ENCODE measurements at regions not wholly inside any gene's neighbourhood (a gene's known extent, or its start where the extent isn't known, plus 50 kb on each side); places are given as distances from the start of the nearest gene placed in this dataset.
"Not testable (repeated sequence)": the region's sequence is repeated elsewhere in the genome, so short reads cannot be mapped to it uniquely, and the experiment has no call there.

DNA sequence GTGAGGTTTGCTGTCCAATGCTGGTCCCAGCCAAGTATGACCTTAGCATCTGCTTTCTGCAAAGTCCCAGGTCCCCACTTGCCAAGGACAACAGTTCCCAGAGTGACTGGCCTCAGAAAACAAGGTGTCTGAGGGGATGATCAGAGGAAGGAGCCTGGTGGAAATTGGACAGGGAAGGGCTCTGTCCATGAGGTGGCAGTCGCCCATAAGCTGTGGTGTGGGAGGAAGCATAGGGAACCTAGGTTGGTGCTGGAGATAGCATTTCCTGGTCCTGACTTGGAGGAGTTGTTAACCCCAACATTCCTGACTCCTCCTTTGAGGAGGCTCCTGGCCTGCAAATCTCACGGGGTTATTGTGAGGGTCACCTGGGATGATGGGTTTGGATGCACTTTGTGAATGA is 77.8 kb downstream of the LIMS4 start:
- DNase-seq; ATAC-seq (replicated peaks); H3K4me1 Mint-ChIP-seq; H3K36me3 Mint-ChIP-seq; H3K4me3 Mint-ChIP-seq; H3K9me3 Mint-ChIP-seq; H3K27ac Mint-ChIP-seq; H3K27me3 Mint-ChIP-seq: not testable (repeated sequence)

DNA sequence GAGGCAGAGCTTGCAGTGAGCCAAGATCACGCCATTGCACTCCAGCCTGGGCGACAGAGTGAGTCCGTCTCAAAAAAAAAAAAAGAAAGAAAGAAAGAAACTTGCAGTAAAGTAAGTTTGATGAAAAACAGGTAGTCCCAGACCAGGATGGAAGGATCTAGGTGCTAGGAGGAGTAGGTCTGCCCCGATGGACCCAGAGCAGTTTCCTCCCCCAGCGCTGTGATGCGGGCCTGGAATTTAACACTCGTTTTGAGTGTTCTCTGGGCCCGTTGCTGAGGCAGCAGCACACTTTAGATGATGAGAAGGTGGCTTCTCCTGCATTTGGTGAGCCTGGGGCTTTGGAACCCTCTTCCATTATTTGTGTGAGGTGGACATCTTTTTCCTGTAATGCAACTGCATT is 80.2 kb downstream of the LIMS4 start:
- H3K4me3 Mint-ChIP-seq; ATAC-seq (replicated peaks); H3K36me3 Mint-ChIP-seq; H3K4me1 Mint-ChIP-seq; H3K27me3 Mint-ChIP-seq; H3K27ac Mint-ChIP-seq; H3K9me3 Mint-ChIP-seq; DNase-seq: not testable (repeated sequence)

DNA sequence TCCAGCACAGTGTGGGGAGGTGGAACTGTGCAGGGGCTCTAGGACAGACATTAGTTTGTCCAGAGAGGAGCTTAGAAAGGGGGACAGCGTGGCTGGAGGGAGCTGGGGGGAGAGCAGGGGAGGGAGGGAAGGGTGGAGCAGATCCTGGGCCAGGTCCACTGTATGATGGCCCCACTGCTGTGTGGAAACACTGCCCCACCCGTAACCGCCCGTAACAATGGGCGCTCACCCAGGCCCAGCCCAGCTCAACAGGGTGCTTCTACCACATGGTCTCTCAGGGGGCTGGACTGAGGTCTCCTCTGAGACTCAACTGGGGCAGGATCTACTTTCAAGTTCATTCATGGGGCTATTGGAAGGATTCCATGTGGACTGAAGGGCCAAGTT is 81.6 kb downstream of the LIMS4 start:
- not testable (repeated sequence) for H3K4me1 Mint-ChIP-seq; ATAC-seq (replicated peaks); H3K36me3 Mint-ChIP-seq; H3K4me3 Mint-ChIP-seq; DNase-seq; H3K27me3 Mint-ChIP-seq; H3K27ac Mint-ChIP-seq; H3K9me3 Mint-ChIP-seq

DNA sequence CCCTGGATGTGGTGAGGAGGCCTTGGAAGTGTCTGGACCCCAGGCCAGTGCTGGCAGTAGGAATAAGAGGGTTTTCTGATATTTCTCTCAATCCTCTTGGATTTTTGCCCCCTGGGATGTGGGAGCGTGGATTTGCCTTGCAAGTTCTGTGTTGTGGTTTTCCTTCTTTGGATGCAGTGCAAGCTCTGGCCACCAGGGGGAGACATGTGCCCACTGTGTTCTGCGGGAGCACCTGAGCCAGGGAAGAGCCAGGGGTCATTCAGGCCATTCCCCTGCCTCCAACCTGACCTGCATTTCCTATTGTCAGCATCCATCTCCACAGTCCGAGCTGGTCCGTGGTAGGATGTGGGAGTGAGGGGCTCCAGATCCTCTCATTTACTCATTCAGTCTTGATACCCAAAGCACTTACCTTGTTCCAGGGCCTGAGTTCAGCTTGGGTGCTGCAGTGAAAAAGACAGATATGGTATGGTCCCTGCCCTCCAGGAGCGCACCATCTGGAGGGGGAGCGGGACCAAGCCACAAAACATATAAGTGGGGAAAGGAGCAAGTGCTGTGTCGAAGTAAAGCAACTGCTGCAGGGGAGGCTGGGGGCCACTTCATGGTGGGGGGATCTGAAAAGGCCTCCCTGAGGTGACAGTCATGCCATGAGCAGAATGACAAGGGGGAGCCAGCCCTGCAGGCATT is 82.1 kb downstream of the LIMS4 start:
- not testable (repeated sequence) for H3K27me3 Mint-ChIP-seq, H3K27ac Mint-ChIP-seq, H3K36me3 Mint-ChIP-seq, H3K4me3 Mint-ChIP-seq, H3K4me1 Mint-ChIP-seq, H3K9me3 Mint-ChIP-seq, DNase-seq
- ATAC-seq (replicated peaks) = peak; percentile 37 to 54

DNA sequence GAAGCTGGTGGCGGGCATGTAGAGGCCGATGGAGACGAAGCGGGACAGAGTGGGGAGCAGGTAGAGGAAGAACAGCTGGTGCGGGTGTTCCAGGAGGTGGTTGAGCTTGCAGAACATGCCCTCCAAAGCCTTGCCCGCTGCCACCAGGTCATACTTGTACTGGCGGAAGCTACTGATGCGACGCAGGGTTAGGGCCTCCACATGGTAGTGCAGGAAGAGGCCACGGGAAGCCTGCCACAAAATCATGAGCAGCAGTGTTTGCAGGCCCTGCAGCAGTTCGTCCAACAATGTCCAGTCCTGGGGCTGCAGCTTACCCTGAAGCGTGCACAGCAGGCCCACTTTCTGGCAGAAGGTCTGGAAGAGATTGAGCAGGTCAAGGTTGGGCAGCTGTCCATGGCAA is 85.6 kb downstream of the LIMS4 start:
- not testable (repeated sequence) for H3K27ac Mint-ChIP-seq; H3K27me3 Mint-ChIP-seq; H3K4me1 Mint-ChIP-seq; H3K4me3 Mint-ChIP-seq; ATAC-seq (replicated peaks); H3K9me3 Mint-ChIP-seq; H3K36me3 Mint-ChIP-seq; DNase-seq

DNA sequence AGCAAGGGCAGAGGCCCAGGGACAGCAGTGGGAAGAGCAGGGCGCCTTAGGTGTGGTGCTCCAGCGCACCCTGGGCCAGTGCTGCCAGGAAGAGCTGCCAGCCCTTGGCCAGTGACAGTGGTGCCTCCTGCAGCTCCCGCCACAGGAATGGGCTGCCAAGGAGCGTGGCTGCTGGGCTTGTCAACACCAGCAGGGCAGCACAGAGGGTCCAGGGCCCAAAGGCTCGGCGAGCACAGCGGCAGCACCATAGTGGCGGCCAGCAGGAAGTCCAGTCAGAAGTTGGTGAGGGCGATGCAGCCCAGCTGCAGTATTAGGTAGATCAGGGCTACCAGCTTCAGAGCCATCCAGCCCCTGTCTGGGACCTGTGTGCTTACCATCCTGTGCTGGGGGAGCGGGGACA is 86.1 kb downstream of the LIMS4 start:
- not testable (repeated sequence) for DNase-seq; H3K27me3 Mint-ChIP-seq; H3K4me3 Mint-ChIP-seq; H3K9me3 Mint-ChIP-seq; H3K4me1 Mint-ChIP-seq; H3K27ac Mint-ChIP-seq; H3K36me3 Mint-ChIP-seq; ATAC-seq (replicated peaks)

DNA sequence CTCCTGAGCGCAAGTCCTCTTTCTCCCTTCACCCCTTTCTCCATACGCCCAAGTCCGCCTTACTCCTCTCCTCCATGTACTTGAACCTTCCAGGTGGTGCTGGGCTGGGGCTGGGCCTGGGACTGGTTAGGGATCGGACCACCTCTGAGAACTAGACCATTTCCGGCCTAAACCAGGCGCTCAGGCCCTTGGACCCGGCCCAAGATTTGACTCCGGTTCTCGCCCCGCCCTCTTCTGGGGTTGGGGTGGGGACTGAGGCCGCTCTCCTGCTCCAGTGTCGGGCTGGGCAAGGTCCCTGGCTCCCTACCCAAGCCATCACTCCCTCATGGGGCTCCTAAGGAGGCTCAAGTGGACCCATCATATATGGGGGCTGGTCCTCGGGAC is 87.9 kb downstream of the LIMS4 start:
- H3K36me3 Mint-ChIP-seq; DNase-seq; H3K4me3 Mint-ChIP-seq; H3K27me3 Mint-ChIP-seq; H3K27ac Mint-ChIP-seq; H3K9me3 Mint-ChIP-seq; ATAC-seq (replicated peaks); H3K4me1 Mint-ChIP-seq: not testable (repeated sequence)

DNA sequence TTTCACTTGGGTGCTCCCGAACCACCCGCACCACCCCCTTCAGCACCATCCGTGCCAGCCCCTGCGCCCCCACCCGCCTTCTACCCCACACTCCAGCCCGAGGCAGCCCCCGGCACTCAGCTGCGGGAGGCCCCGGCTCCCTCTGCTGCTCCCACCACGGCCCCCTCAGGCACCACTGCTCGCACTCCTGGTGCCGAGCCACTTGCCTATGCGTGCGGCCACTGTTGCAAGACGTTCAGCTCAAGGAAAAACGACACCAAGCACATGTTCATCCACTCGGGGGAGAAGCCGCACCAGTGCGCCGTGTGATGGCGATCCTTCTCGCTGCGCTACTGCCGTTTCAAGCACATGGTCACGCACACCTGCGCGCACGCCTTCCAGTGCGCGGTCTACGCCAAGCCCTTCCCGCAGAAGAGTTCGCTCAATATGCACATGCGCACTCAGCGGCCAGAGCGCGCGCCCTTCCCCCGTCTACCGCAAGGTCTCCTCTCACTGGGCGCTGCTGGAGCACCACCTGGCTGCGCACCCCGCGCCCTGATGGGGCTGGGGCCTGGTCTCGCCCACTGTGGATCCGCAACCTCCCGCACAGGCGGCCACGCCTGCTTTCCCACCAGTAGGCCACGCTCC is 88.4 kb downstream of the LIMS4 start:
- DNase-seq, H3K4me1 Mint-ChIP-seq, H3K4me3 Mint-ChIP-seq, H3K27me3 Mint-ChIP-seq, H3K27ac Mint-ChIP-seq, H3K9me3 Mint-ChIP-seq, H3K36me3 Mint-ChIP-seq: not testable (repeated sequence)
- peak; percentile 33 to 40 for ATAC-seq (replicated peaks)

DNA sequence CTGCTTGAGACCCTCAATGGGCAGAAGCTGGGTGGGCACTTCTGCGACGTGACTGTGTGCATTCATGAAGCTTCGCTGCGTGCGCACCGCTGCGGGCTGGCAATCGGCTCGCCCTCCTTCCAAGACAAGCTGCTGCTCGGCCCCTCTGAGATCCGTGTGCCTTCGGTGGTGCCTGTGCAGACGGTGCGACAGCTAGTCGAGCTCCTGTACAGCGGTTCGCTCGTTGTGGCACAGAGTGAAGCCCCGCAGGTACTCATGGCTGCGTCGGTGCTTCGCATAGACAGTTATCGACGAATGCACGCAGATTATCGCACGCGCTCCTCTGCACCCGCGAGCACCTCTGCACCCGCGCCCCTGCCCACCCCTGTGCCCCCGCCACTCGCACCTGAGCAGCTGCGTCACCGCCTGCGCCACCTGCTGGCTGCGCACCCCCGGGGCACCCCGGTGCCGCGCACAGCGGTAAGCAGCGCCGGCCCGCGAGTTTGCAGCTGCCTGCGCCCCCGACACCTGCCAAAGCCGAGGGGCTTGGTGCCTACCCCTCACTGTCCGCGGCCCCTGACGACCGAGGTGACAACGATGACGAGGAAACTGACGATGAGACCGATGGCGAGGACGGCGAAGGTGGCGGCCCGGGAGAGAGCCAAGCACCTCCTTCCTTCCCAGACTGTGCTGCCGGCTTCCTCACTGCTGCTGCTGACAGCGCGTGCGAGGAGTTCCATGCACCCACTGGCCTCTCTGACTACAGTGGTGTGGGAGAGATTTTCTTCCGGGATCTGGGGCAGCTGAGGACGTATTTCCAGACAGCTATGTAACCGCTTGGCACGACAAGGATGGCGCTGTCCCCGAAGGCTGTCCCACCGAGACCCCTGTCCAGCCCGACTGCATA is 89.2 kb downstream of the LIMS4 start:
- H3K36me3 Mint-ChIP-seq, H3K9me3 Mint-ChIP-seq, H3K27me3 Mint-ChIP-seq, DNase-seq, H3K4me3 Mint-ChIP-seq, H3K27ac Mint-ChIP-seq, H3K4me1 Mint-ChIP-seq: not testable (repeated sequence)
- ATAC-seq (replicated peaks) = peak; percentile 86 to 87

DNA sequence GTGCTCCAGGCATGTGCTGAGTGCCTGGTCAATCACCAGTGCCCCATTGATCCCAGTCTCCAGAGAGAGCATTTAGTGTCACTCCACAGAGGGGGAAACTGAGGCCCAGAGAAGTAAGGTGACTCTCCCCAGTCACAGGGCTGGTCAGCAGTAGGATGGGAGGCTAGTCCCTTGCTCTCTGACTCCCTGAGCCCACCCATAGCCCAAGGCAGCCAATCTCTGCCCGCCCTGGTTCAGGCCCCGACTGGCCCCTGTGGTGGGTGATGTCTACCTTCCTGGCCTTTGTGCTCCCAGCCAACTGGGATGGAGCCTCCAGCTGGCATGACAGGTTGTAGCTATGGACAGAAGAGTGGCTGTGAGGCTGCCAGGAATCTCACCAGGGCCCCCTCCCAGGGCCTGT is 99.1 kb downstream of the LIMS4 start:
- ATAC-seq (replicated peaks); DNase-seq; H3K9me3 Mint-ChIP-seq; H3K4me1 Mint-ChIP-seq; H3K36me3 Mint-ChIP-seq; H3K27ac Mint-ChIP-seq; H3K27me3 Mint-ChIP-seq; H3K4me3 Mint-ChIP-seq: not testable (repeated sequence)

DNA sequence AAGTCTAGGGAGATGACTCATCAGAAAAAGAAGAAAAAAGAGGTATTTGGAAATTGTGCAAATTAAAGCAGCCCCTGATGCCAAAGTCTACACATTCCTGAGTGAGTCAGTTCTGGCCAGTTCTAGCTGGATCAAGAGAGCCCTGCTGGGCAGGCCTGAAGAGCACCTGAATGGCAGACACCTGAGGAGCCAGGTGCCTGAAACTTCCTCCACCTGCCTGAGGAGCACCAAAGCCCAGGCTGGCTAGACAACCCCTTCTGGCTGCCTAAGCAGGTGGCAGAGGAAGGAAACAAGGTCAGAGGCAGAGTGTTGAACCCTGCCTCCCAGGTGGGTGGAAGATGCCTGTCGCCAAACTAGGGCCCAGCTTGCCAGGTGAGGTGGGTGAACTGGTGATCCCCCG is 101.0 kb downstream of the LIMS4 start:
- H3K9me3 Mint-ChIP-seq; H3K4me3 Mint-ChIP-seq; ATAC-seq (replicated peaks); H3K27me3 Mint-ChIP-seq; H3K4me1 Mint-ChIP-seq; H3K27ac Mint-ChIP-seq; DNase-seq; H3K36me3 Mint-ChIP-seq: not testable (repeated sequence)

DNA sequence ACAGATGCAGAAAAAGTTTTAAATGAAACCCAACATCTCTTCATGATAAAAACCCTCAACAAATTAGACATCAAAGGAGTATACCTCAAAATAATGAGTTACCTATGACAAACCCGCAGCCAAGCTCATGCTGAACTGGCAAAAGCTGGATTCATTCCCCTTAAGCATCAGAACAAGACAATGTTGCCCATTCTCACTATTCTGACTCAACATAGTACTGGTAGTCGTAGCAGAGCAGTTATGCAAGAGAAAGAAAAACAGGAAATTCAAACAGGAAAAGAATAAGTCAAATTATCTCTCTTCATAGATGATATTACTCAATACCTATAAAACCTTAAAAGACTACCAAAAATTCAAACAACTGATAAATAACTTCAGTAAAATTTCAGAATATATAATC is 115.0 kb downstream of the LIMS4 start:
- not testable (repeated sequence) for H3K4me1 Mint-ChIP-seq; ATAC-seq (replicated peaks); H3K27ac Mint-ChIP-seq; H3K9me3 Mint-ChIP-seq; H3K27me3 Mint-ChIP-seq; H3K36me3 Mint-ChIP-seq; DNase-seq; H3K4me3 Mint-ChIP-seq

DNA sequence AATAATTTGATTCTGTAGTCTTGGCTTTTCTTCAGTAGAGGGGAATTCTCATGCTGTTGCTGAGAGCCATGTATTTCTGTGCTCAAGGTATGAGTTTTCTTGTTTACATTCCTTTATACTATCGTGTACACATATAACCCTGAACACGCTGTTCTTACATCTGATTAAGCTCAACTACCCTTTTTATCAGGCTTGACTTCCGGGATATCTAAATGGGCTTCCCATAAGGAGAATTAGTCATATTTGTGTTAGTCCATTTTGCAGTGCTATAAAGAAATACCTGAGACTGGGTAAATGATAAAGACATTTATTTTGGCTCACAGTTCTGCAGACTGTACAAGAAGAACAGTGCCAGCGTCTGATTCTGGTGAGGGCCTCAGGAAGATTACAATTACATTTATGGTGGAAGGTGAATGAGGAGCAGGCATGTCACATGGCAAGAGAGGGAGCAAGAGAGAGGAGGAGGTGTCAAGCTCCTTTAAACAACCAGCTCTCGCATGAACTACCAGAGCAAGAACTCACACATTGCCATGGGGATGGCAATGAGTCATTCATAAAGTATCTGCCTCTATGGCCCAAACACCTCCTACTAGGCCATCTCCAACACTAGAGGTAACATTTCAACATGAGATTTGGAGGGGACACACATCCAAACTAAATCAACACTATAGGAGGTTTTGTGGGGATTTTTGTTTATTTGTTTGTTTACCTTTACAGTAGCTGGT is 118.2 kb downstream of the LIMS4 start:
- not testable (repeated sequence) for ATAC-seq (replicated peaks); H3K4me3 Mint-ChIP-seq; H3K36me3 Mint-ChIP-seq; H3K27me3 Mint-ChIP-seq; DNase-seq; H3K27ac Mint-ChIP-seq; H3K9me3 Mint-ChIP-seq; H3K4me1 Mint-ChIP-seq

DNA sequence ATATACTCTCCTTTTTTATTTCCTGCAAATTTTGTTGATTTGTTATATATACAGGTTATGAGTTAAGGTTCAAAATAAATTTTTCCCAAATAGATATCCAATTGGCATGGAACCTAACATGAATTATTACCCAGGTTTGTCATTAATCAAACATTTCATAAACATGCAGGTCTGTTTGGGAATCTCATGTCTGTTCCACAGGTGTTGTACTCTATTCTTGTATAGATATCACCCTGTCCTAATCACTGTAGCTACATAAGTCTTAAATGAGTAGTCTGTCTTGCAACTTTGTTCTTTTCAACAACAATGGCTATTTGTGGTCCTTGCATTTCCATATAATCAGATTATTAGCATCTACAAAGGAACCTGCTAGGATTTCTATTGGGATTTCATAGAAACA is 121.9 kb downstream of the LIMS4 start:
- not testable (repeated sequence) for H3K27me3 Mint-ChIP-seq; ATAC-seq (replicated peaks); H3K4me3 Mint-ChIP-seq; H3K4me1 Mint-ChIP-seq; H3K9me3 Mint-ChIP-seq; H3K36me3 Mint-ChIP-seq; DNase-seq; H3K27ac Mint-ChIP-seq
